Keratinocyte (primary cell): ENCODE measurements at regions not wholly inside any gene's neighbourhood (a gene's known extent, or its start where the extent isn't known, plus 50 kb on each side); places are given as distances from the start of the nearest gene placed in this dataset.

Experiments
- DNase-seq: peaks from one replicate; pipeline ENCODE4 v3.0.0-alpha.2; 2011; ENCODE audit warnings: low read depth, missing footprints, low spot score
- FAIRE-seq: peaks from 2 replicates; lab custom pipeline; 2011; peaks lifted over from hg19 to GRCh38; lab: Jason Lieb, UNC
- H2AFZ ChIP-seq: 2 replicates; pipeline ENCODE4 v1.6.0; 2012; ENCODE audit warnings: low read length, control low read depth, inconsistent platforms; ENCODE audit not compliant: control insufficient read depth
- H3K27ac ChIP-seq: 2 replicates; pipeline ENCODE4 v1.5.1; 2011; ENCODE audit warnings: low read length; ENCODE audit not compliant: control insufficient read depth, insufficient read depth
- H3K27me3 ChIP-seq: 3 replicates; pipeline ENCODE4 v1.6.0; 2011; ENCODE audit warnings: low read length; ENCODE audit not compliant: control insufficient read depth, insufficient read depth; ENCODE audit errors: extremely low read depth
- H3K36me3 ChIP-seq, 2 experiments: 2 replicates in 1 of 2; 3 replicates in 1 of 2; pipeline ENCODE4 v1.5.1; 2011; ENCODE audit warnings: low read length in 2 of 2, mild to moderate bottlenecking in 1 of 2; ENCODE audit not compliant: control insufficient read depth in 2 of 2, insufficient read depth in 2 of 2; ENCODE audit errors: extremely low read depth in 1 of 2
- H3K4me1 ChIP-seq: 3 replicates; pipeline ENCODE4 v1.5.1; 2011; ENCODE audit warnings: low read length; ENCODE audit not compliant: control insufficient read depth, insufficient read depth; ENCODE audit errors: extremely low read depth
- H3K4me2 ChIP-seq: 3 replicates; pipeline ENCODE4 v1.6.0; 2011; ENCODE audit warnings: low read depth, low read length; ENCODE audit not compliant: control insufficient read depth, insufficient read depth; ENCODE audit errors: extremely low read depth
- H3K4me3 ChIP-seq, 3 experiments: fragments of 200-600 bp in 1 of 3; sonication (generic) in 1 of 3; 2 replicates in 2 of 3; 3 replicates in 1 of 3; pipeline ENCODE4 v1.5.1; 2011 to 2016; ENCODE audit warnings: low read length in 3 of 3, mild to moderate bottlenecking in 3 of 3, control low read depth in 2 of 3, inconsistent platforms in 1 of 3, low read depth in 1 of 3, mixed read lengths in 1 of 3, mixed run types in 1 of 3, moderate library complexity in 1 of 3; ENCODE audit not compliant: control insufficient read depth in 2 of 3, insufficient read depth in 2 of 3; ENCODE audit errors: extremely low read depth in 1 of 3
- H3K79me2 ChIP-seq: 2 replicates; pipeline ENCODE4 v1.6.0; 2012; ENCODE audit warnings: low read length; ENCODE audit not compliant: control insufficient read depth, insufficient read depth
- H3K9ac ChIP-seq: 3 replicates; pipeline ENCODE4 v1.6.0; 2011; ENCODE audit warnings: low read length; ENCODE audit not compliant: control insufficient read depth, insufficient read depth; ENCODE audit errors: extremely low read depth
- H3K9me1 ChIP-seq: 3 replicates; pipeline ENCODE4 v1.6.0; 2011; ENCODE audit warnings: low read length; ENCODE audit not compliant: control insufficient read depth, insufficient read depth; ENCODE audit errors: extremely low read depth
- H3K9me3 ChIP-seq: 2 replicates; pipeline ENCODE4 v1.5.1; 2012; ENCODE audit warnings: low read depth, low read length; ENCODE audit not compliant: control insufficient read depth
- H4K20me1 ChIP-seq: 3 replicates; pipeline ENCODE4 v1.6.0; 2011; ENCODE audit warnings: low read length; ENCODE audit not compliant: control insufficient read depth, insufficient read depth; ENCODE audit errors: extremely low read depth
- CTCF ChIP-seq, 3 experiments: IDR thresholded peaks in 1 of 3; conservative IDR thresholded peaks in 1 of 3; optimal IDR thresholded peaks in 1 of 3; 2 replicates in 2 of 3; 3 replicates in 1 of 3; pipeline versions ENCODE3 to v1.5.1; 2011; ENCODE audit warnings: low read length in 3 of 3, mild to moderate bottlenecking in 3 of 3, moderate library complexity in 2 of 3, control low read depth in 1 of 3, inconsistent platforms in 1 of 3; ENCODE audit not compliant: insufficient read depth in 2 of 3; ENCODE audit errors: extremely low read depth in 1 of 3
- EZH2 ChIP-seq: IDR thresholded peaks from one replicate; pipeline ENCODE4 v1.6.1; 2012; ENCODE audit warnings: inconsistent platforms, mild to moderate bottlenecking, low read length, moderate library complexity
- dilution Hi-C: fragments of 300-500 bp; cut with MboI; formaldehyde crosslinking; loops from one replicate; pipeline ENCODE4 v1.7.0; 2020; ENCODE audit warnings: low sequenced_read_pairs; ENCODE audit not compliant: extremely low pct_ligation_motif_present

- FAIRE-seq (no peak), DNase-seq (no peak)
- no peaks in the 10 kb centered on the region for H3K36me3 ChIP-seq
- no peaks in the 10 kb centered on the region for H3K9me1 ChIP-seq
- H3K4me3 ChIP-seq = no peak overlapping the region
- no peak overlapping the region for H3K4me2 ChIP-seq
- dilution Hi-C loops = no loop called here
- no peak for TF ChIP-seq CTCF (optimal IDR thresholded peaks at IDR 0.05 in 1 of 3, IDR thresholded peaks at IDR 0.05 in 1 of 3, conservative IDR thresholded peaks at IDR 0.05 in 1 of 3; ENCODE audit: extremely low read depth in 1 of 3, insufficient read depth in 2 of 3, low read length in 3 of 3)
- TF ChIP-seq EZH2 = no peak
- H3K27me3 ChIP-seq = no peaks in the 10 kb centered on the region
- H4K20me1 ChIP-seq = no peaks in the 10 kb centered on the region
- no peaks in the 10 kb centered on the region for H3K9me3 ChIP-seq
- no peaks in the 10 kb centered on the region for H3K79me2 ChIP-seq
- H2AFZ ChIP-seq = no peak overlapping the region
- H3K4me1 ChIP-seq = no peaks in the 10 kb centered on the region
- H3K9ac ChIP-seq = no peak overlapping the region
- no peak overlapping the region for H3K27ac ChIP-seq
Measured at GRCh38 chr12:74626397-74626796, 88.8 kb downstream of the ATXN7L3B start.

- no peak for TF ChIP-seq EZH2
- no peak for TF ChIP-seq CTCF (optimal IDR thresholded peaks at IDR 0.05 in 1 of 3, IDR thresholded peaks at IDR 0.05 in 1 of 3, conservative IDR thresholded peaks at IDR 0.05 in 1 of 3; ENCODE audit: extremely low read depth in 1 of 3, insufficient read depth in 2 of 3, low read length in 3 of 3)
- no peaks in the 10 kb centered on the region for H3K27me3 ChIP-seq
- dilution Hi-C loops = no loop called here
- no peaks in the 10 kb centered on the region for H3K79me2 ChIP-seq
- H3K9ac ChIP-seq = no peak overlapping the region
- H3K4me2 ChIP-seq = no peak overlapping the region
- no peaks in the 10 kb centered on the region for H3K9me3 ChIP-seq
- no peak overlapping the region for H3K4me3 ChIP-seq
- no peaks in the 10 kb centered on the region for H4K20me1 ChIP-seq
- DNase-seq = no peak
- H3K9me1 ChIP-seq = no peaks in the 10 kb centered on the region
- no peak overlapping the region for H3K27ac ChIP-seq
- no peaks in the 10 kb centered on the region for H3K4me1 ChIP-seq
- no peaks in the 10 kb centered on the region for H3K36me3 ChIP-seq
- no peak overlapping the region for H2AFZ ChIP-seq
- FAIRE-seq = no peak
Measured at GRCh38 chr12:74641262-74641661, 103.6 kb downstream of the ATXN7L3B start.
